AG04450 (cell line): ENCODE measurements at regions not wholly inside any gene's neighbourhood (a gene's known extent, or its start where the extent isn't known, plus 50 kb on each side); places are given as distances from the start of the nearest gene placed in this dataset. TPM values are rescaled to one million over a fixed set of nuclear protein-coding genes. Genes with fewer than 3 reads are reported as not detected.

Experiments
- CTCF ChIA-PET: fragments of 300-600, 350-600 bp; formaldehyde crosslinking; extraction: SDS; loops from one replicate; lab custom pipeline; 2022; ENCODE audit warnings: antibody characterized with exemption, inconsistent platforms; lab: Charles Lee
- POLR2A ChIA-PET: fragments of 350-600 bp; formaldehyde crosslinking; extraction: SDS; loops from one replicate; lab custom pipeline; 2021; ENCODE audit warnings: antibody characterized with exemption, inconsistent platforms; lab: Yijun Ruan, JAX
- DNase-seq: peaks from one replicate; pipeline ENCODE4 v3.0.0-alpha.2; 2011; ENCODE audit warnings: low read depth, low spot score
- H3K27ac ChIP-seq: one replicate; pipeline ENCODE4 v1.5.1; 2012; ENCODE audit warnings: low read depth, low read length, control low read depth
- H3K27me3 ChIP-seq: one replicate; pipeline ENCODE4 v1.6.0; 2012; ENCODE audit warnings: low read length; ENCODE audit not compliant: control insufficient read depth, insufficient read depth
- H3K4me3 ChIP-seq: 2 replicates; pipeline ENCODE4 v1.5.1; 2011; ENCODE audit warnings: mild to moderate bottlenecking, low read depth, low read length, control low read depth
- H3K9me3 ChIP-seq: 2 replicates; pipeline ENCODE4 v1.5.1; 2012; ENCODE audit warnings: low read length; ENCODE audit not compliant: control insufficient read depth, insufficient read depth
- CTCF ChIP-seq: IDR thresholded peaks from 2 replicates; pipeline ENCODE4 v1.5.1; 2011; ENCODE audit warnings: low read depth, low read length, control low read depth, inconsistent platforms
- small RNA-seq: library from RNA; depleted of rRNA; stranded (forward); fragments of <200 nt; gene quantifications from one replicate; pipeline ENCODE3, GENCODE V24; 2012; ENCODE audit warnings: low read depth; ENCODE audit not compliant: insufficient read length

DNA sequence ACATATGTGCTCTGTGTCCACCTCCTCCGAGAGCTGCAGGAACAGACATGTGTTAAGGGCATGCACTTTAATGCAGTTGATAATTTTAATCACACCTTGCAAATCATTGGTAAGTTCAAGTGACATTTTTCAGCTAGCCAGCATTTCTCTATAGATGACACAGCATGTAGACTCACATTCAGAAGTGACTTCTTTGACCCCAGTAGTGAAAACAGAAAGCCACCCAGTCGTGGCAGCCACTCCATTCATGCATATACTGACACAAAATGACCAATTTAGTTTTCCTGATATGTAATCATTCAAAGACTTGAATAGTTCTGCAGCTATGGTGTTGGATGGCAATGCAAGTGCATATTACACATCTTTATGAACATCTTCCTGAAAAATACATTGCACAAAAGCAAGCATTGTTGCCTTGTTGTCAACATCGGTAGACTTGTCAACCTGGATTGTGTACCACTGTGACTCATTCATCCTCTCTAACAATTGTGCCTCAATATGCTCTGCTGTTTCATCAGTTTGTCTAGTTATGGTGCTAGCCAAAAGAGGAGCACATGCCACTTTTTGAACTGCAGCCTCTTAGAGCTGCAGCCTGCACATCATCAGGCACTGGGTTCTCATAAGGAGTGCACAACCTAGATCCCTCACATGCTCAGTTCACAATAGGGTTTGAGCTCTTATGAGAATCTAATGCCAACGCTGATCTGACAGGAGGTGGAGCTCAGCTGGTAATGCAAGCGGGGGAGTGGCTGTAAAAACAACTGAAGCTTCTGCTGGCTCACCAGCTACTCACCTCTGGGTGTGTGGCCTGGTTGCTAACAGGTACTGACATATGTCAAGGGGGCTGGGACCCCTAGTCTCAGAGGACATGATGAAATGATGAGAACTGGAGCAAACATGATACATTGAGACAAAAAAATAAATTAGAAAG lies 622.0 kb downstream of the PYDC2 start:
- Histone ChIP-seq H3K27ac (no peak overlapping the region), H3K27me3 (no peaks in the 10 kb centered on the region), H3K4me3 (no peak overlapping the region), H3K9me3 (peaks cover 10% of the 10 kb centered on the region)
- CTCF ChIA-PET: no interaction called here
- TF ChIP-seq CTCF: no peak
- no peak for DNase-seq
- POLR2A ChIA-PET: no interaction called here

Small RNAs in the stretch of these regions (small RNA-seq; reads per million reads assigned to genes)
- not detected for gene RF00019
